A549 (cell line): ENCODE measurements at regions not wholly inside any gene's neighbourhood (a gene's known extent, or its start where the extent isn't known, plus 50 kb on each side); places are given as distances from the start of the nearest gene placed in this dataset.
"Not testable (repeated sequence)": the region's sequence is repeated elsewhere in the genome, so short reads cannot be mapped to it uniquely, and the experiment has no call there.

ENCODE experiments used
- ATAC-seq, 2 experiments: fragments of 200-7000 bp in 1 of 2; fragments of >200 bp in 1 of 2; cut with Nextera tagmentation in 1 of 2; cut with Tn5 transposase in 1 of 2; 3 replicates each; pipeline versions ENCODE4 v1.8.0 to v1.9.1; 2018 to 2020; ENCODE audit warnings: mild to moderate bottlenecking in 1 of 2, moderate library complexity in 1 of 2
- CTCF ChIA-PET: fragments of 300-600 bp; sonication (Branson Sonifier 250); formaldehyde crosslinking; extraction: SDS; loops from one replicate; lab custom pipeline; 2021; ENCODE audit warnings: antibody characterized with exemption, inconsistent platforms; lab: Yijun Ruan, JAX
- POLR2A ChIA-PET: fragments of 350-600 bp; formaldehyde crosslinking; extraction: SDS; loops from one replicate; lab custom pipeline; 2021; ENCODE audit warnings: antibody characterized with exemption, inconsistent platforms; lab: Yijun Ruan, JAX
- DNase-seq, 2 experiments: peaks; one replicate each; pipeline versions ENCODE4 v3.0.0 to v3.0.0-alpha.2; 2011 to 2016; ENCODE audit warnings: low read depth in 1 of 2, low spot score in 1 of 2
- FAIRE-seq: peaks from 2 replicates; lab custom pipeline; 2011; peaks lifted over from hg19 to GRCh38; lab: Jason Lieb, UNC
- H3K27ac ChIP-seq, 2 experiments: fragments of >200 bp; sonication (Bioruptor Twin); formaldehyde crosslinking; 3 replicates each; pipeline ENCODE4 v1.5.1; 2016 to 2017
- H3K4me1 ChIP-seq: fragments of >200 bp; sonication (Bioruptor Twin); formaldehyde crosslinking; 3 replicates; pipeline ENCODE4 v1.6.1; 2016
- H3K4me2 ChIP-seq: fragments of >200 bp; sonication (Bioruptor Twin); formaldehyde crosslinking; 3 replicates; pipeline ENCODE4 v1.6.1; 2016
- H3K4me3 ChIP-seq: fragments of >200 bp; sonication (Bioruptor Twin); formaldehyde crosslinking; 3 replicates; pipeline ENCODE4 v1.5.1; 2016
- H3K9me3 ChIP-seq: fragments of >200 bp; sonication (Bioruptor Twin); formaldehyde crosslinking; 3 replicates; pipeline ENCODE4 v1.6.1; 2016
- ATOH8 ChIP-seq: fragments of 250-450 bp; sonication (Bioruptor Pico); IDR thresholded peaks from 2 replicates; pipeline ENCODE4 v1.5.0; 2020; ENCODE audit warnings: low read depth, mild to moderate bottlenecking, moderate library complexity
- BHLHE40 ChIP-seq: IDR thresholded peaks from 2 replicates; pipeline ENCODE4 v1.6.1; 2012; ENCODE audit warnings: low read depth, low read length, inconsistent platforms
- CEBPB ChIP-seq, 2 experiments: fragments of >200 bp in 1 of 2; sonication (Bioruptor Twin) in 1 of 2; formaldehyde crosslinking in 1 of 2; IDR thresholded peaks; 2 replicates each; pipeline ENCODE4 v1.6.1; 2012 to 2016
- E2F6 ChIP-seq: IDR thresholded peaks from 2 replicates; pipeline ENCODE4 v1.6.1; 2012; ENCODE audit warnings: low read depth, borderline replicate concordance
- ELK1 ChIP-seq: fragments of 150-350 bp; IDR thresholded peaks from 2 replicates; pipeline ENCODE4 v1.6.1; 2014; ENCODE audit warnings: low read depth, mild to moderate bottlenecking, low read length
- EP300 ChIP-seq, 2 experiments: fragments of >200 bp; sonication (Bioruptor Twin); formaldehyde crosslinking; IDR thresholded peaks; 2 replicates in 1 of 2; 3 replicates in 1 of 2; pipeline ENCODE4 v1.6.1; 2016 to 2017
- ESRRA ChIP-seq: fragments of 150-350 bp; IDR thresholded peaks from 2 replicates; pipeline ENCODE4 v1.6.1; 2014; ENCODE audit warnings: mild to moderate bottlenecking, low read length, borderline replicate concordance
- GATA3 ChIP-seq: IDR thresholded peaks from 2 replicates; pipeline ENCODE4 v1.6.1; 2012; ENCODE audit warnings: borderline replicate concordance
- HDAC2 ChIP-seq: fragments of 200-600 bp; sonication (generic); IDR thresholded peaks from 2 replicates; pipeline ENCODE4 v1.6.1; 2016
- HES2 ChIP-seq: fragments of >200 bp; sonication (Bioruptor Twin); formaldehyde crosslinking; IDR thresholded peaks from 2 replicates; pipeline ENCODE4 v1.6.1; 2016
- HEYL ChIP-seq: fragments of 250-450 bp; sonication (Bioruptor Pico); IDR thresholded peaks from 2 replicates; pipeline ENCODE4 v1.8.0; 2021; ENCODE audit warnings: mild to moderate bottlenecking, moderate library complexity
- HOXB13 ChIP-seq: fragments of 250-450 bp; sonication (Bioruptor Pico); IDR thresholded peaks from 2 replicates; pipeline ENCODE4 v1.5.0; 2020; ENCODE audit warnings: low read depth, mild to moderate bottlenecking, moderate library complexity
- HOXB5 ChIP-seq: fragments of 250-450 bp; sonication (Bioruptor Pico); IDR thresholded peaks from 2 replicates; pipeline ENCODE4 v1.5.0; 2020; ENCODE audit warnings: mild to moderate bottlenecking, moderate library complexity
- JUNB ChIP-seq: fragments of >200 bp; sonication (Bioruptor Twin); formaldehyde crosslinking; IDR thresholded peaks from 2 replicates; pipeline ENCODE4 v1.6.1; 2016
- KDM1A ChIP-seq: fragments of 200-600 bp; sonication (generic); IDR thresholded peaks from 2 replicates; pipeline ENCODE4 v1.6.1; 2016; ENCODE audit warnings: low read depth, mild to moderate bottlenecking
- MAFK ChIP-seq: fragments of 450-650 bp; IDR thresholded peaks from 2 replicates; pipeline ENCODE4 v1.6.1; 2014; ENCODE audit not compliant: partially characterized antibody
- MAX ChIP-seq: IDR thresholded peaks from 2 replicates; pipeline ENCODE4 v1.6.1; 2012
- MAZ ChIP-seq: fragments of 150-350 bp; IDR thresholded peaks from 2 replicates; pipeline ENCODE4 v1.6.1; 2014; ENCODE audit warnings: antibody characterized with exemption, low read depth, low read length, borderline replicate concordance
- MYC ChIP-seq: IDR thresholded peaks from 2 replicates; pipeline ENCODE4 v1.6.1; 2012; ENCODE audit warnings: mild to moderate bottlenecking, inconsistent platforms, low read length, improper control_type of control experiment, borderline replicate concordance
- NFE2L2 ChIP-seq: fragments of 150-350 bp; conservative IDR thresholded peaks from 2 replicates; pipeline ENCODE4 v1.6.1; 2014; ENCODE audit warnings: low read length
- NPAS2 ChIP-seq: fragments of 250-450 bp; sonication (Bioruptor Pico); IDR thresholded peaks from 2 replicates; pipeline ENCODE4 v1.8.0; 2022; ENCODE audit warnings: mild to moderate bottlenecking, moderate library complexity, borderline replicate concordance
- NR3C1 ChIP-seq: fragments of >200 bp; sonication (Bioruptor Twin); formaldehyde crosslinking; IDR thresholded peaks from 3 replicates; pipeline ENCODE4 v1.6.1; 2017
- PHF8 ChIP-seq: fragments of 200-600 bp; sonication (generic); IDR thresholded peaks from 2 replicates; pipeline ENCODE4 v1.6.1; 2016; ENCODE audit warnings: low read depth, mild to moderate bottlenecking, antibody characterized with exemption, moderate library complexity, borderline replicate concordance
- RAD21 ChIP-seq, 2 experiments: fragments of >200 bp in 1 of 2; sonication (Bioruptor Twin) in 1 of 2; formaldehyde crosslinking in 1 of 2; IDR thresholded peaks in 1 of 2; conservative IDR thresholded peaks in 1 of 2; 2 replicates in 1 of 2; 3 replicates in 1 of 2; pipeline ENCODE4 v1.6.1; 2012 to 2018; ENCODE audit warnings: inconsistent platforms in 1 of 2
- RARB ChIP-seq: fragments of 250-450 bp; sonication (Bioruptor Pico); IDR thresholded peaks from 2 replicates; pipeline ENCODE4 v1.8.0; 2021; ENCODE audit warnings: mild to moderate bottlenecking, moderate library complexity
- RCOR1 ChIP-seq: fragments of 150-350 bp; IDR thresholded peaks from 2 replicates; pipeline ENCODE4 v1.6.1; 2014; ENCODE audit warnings: antibody characterized with exemption, low read length, low read depth
- RNF2 ChIP-seq: fragments of 200-600 bp; sonication (generic); IDR thresholded peaks from 2 replicates; pipeline ENCODE4 v1.6.1; 2016; ENCODE audit warnings: low read depth, mild to moderate bottlenecking, antibody characterized with exemption, moderate library complexity, borderline replicate concordance
- SMC3 ChIP-seq: fragments of >200 bp; sonication (Bioruptor Twin); formaldehyde crosslinking; IDR thresholded peaks from 3 replicates; pipeline ENCODE4 v1.6.1; 2018; ENCODE audit warnings: inconsistent platforms
- ZC3H11A ChIP-seq: fragments of 450-650 bp; IDR thresholded peaks from 2 replicates; pipeline ENCODE4 v1.6.1; 2014; ENCODE audit warnings: antibody characterized with exemption, mild to moderate bottlenecking
- ZFP36 ChIP-seq: fragments of 450-650 bp; IDR thresholded peaks from 2 replicates; pipeline ENCODE4 v1.6.1; 2014; ENCODE audit warnings: borderline replicate concordance; ENCODE audit not compliant: partially characterized antibody
- WGBS: methylation state at CpG from one replicate; pipeline ENCODE4 v1.1.6; 2017; ENCODE audit errors: missing lambda C conversion rate; 5-methylcytosine and 5-hydroxymethylcytosine counted together
- TF ChIP-seq, protein P1 (sequence below): fragments of 450-650 bp; IDR thresholded peaks from 2 replicates; pipeline ENCODE4 v1.6.1; 2014; ENCODE audit warnings: antibody characterized with exemption
- TF ChIP-seq, protein P2 (sequence below): IDR thresholded peaks from 2 replicates; pipeline ENCODE4 v1.6.1; 2012

DNA sequence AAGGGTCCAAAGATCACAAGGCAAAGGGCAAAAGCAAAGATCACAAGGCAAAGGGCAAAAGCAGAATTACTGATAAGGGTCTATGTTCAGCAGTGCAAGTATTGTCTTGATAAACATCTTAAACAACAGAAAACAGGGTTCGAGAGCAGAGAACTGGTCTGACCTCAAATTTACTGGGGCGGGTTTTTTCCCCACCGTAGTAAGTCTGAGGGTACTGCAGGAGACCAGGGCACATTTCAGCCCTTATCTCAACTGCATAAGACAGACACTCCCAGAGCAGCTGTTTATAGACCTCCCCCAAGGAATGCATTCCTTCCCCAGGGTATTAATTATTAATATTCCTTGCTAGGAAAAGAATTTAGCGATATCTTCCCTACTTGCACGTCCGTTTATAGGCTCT, 61.3 kb downstream of the ZNF860 start:
- WGBS = 68% methylated on average over 6 of the region's 6 CpGs
- CTCF ChIA-PET, H3K9me3 ChIP-seq: not testable (repeated sequence)

DNA sequence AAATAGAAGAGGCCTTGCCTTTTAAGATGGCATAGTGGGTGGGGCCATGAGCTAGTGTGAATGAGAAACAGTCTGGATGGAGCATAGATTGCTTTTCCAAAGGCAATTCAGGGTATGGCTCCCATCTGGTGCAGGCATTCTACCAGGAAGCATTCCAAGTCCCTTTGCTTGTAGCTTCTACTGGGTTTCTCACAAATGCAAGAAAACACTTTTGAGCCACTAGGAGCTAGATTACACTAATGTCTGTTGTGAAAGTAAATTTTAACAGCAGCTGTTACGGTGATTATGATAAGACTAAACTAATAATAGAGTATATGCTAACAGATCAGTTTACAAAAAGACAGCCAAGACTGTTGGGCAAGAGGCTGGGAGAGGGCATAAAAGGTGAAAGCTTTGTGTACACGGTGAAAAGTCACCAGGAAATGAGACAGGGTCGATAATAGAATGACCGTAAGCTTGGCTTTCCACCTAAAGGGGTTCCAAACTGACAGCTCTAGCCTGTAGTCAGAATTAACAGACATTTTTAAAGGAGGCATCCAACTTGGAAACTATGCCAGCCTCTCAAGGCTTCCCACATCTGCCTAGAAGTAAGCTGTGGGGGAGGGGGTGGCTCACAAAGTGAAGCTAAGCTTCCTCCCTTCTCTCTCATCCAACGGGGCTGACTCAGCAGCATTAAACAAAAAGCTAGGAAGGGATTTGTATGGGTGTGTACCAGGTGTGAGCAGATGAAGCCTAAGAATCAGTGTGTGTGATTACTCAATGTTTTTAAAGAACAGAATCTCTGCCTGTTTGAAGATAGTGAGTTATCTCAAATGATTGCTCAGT, 61.1 kb upstream of the GPD1L start:
- FAIRE-seq (no peak), ATAC-seq (peak; percentile 87 to 91), DNase-seq (peak; percentile 53 to 77)
- H3K9me3 ChIP-seq = no peaks in the 10 kb centered on the region
- H3K27ac ChIP-seq = peak overlapping the region; percentile 70 to 80
- POLR2A ChIA-PET = interaction anchor here (0.5 to 1.6 kb wide), 3 partner anchors 60 to 287 kb away, joined by 3 to 13 read pairs (median 4); partner anchors contain the start of genes GPD1L, OSBPL10 and ZNF860
- H3K4me3 ChIP-seq = peak overlapping the region; percentile 7; the same call in 1 of the 3 replicates
- WGBS = 0% methylated on average over 5 of the region's 5 CpGs
- CTCF ChIA-PET = interaction anchor here (0.8 to 3.3 kb wide), 6 partner anchors 9 to 99 kb away, joined by 3 to 13 read pairs (median 3); partner anchors contain the start of gene GPD1L
- H3K4me1 ChIP-seq = peaks cover 22% of the 10 kb centered on the region
- peak overlapping the region; percentile 83 for H3K4me2 ChIP-seq
- TF ChIP-seq ESRRA (no peak; the same call in 1 of the 2 replicates), RAD21 (conservative IDR thresholded peaks at IDR 0.05 in 1 of 2, IDR thresholded peaks at IDR 0.05 in 1 of 2) (no peak), CEBPB (IDR thresholded peaks at IDR 0.05) (peak; percentile 85 to 86), HOXB13 (CRISPR knock-in tag) (no peak), RNF2 (no peak), GATA3 (peak; percentile 61; the same call in 1 of the 2 replicates), RARB (no peak), HEYL (CRISPR knock-in tag) (no peak), ZC3H11A (no peak), KDM1A (no peak), EP300 (IDR thresholded peaks at IDR 0.05) (0 out of 5 replicates have a peak, but pooled peaks of 1 of the 2 experiments have one; percentile 26), E2F6 (no peak), NFE2L2 (no peak), ELK1 (no peak), ZFP36 (no peak), HOXB5 (CRISPR knock-in tag) (no peak), PHF8 (no peak), MYC (no peak), SMC3 (peak; percentile 14; the same call in 2 of the 3 replicates), MAFK (no peak), ATOH8 (CRISPR knock-in tag) (no peak), RCOR1 (no peak), NR3C1 (no peak), BHLHE40 (no peak), MAX (0 out of 2 replicates have a peak, but pooled peaks have one; percentile 21), HDAC2 (no peak), NPAS2 (no peak), JUNB (peak; percentile 46; the same call in 1 of the 2 replicates), HES2 (no peak), MAZ (no peak)
- TF ChIP-seq, protein P1, sequence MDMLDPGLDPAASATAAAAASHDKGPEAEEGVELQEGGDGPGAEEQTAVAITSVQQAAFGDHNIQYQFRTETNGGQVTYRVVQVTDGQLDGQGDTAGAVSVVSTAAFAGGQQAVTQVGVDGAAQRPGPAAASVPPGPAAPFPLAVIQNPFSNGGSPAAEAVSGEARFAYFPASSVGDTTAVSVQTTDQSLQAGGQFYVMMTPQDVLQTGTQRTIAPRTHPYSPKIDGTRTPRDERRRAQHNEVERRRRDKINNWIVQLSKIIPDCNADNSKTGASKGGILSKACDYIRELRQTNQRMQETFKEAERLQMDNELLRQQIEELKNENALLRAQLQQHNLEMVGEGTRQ = no peak
- TF ChIP-seq, protein P2, sequence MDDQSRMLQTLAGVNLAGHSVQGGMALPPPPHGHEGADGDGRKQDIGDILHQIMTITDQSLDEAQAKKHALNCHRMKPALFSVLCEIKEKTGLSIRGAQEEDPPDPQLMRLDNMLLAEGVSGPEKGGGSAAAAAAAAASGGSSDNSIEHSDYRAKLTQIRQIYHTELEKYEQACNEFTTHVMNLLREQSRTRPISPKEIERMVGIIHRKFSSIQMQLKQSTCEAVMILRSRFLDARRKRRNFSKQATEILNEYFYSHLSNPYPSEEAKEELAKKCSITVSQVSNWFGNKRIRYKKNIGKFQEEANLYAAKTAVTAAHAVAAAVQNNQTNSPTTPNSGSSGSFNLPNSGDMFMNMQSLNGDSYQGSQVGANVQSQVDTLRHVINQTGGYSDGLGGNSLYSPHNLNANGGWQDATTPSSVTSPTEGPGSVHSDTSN = no peak

More for the DNA sequence above, 61.3 kb downstream of the ZNF860 start:
- POLR2A ChIA-PET, H3K27ac ChIP-seq, H3K4me3 ChIP-seq, FAIRE-seq, DNase-seq, H3K4me2 ChIP-seq, ATAC-seq: not testable (repeated sequence)
- H3K4me1 ChIP-seq = peaks cover 22% of the 10 kb centered on the region
